Activated B cell treated with CpG ODN at 0.5 μM for 24 hours (primary cell): ENCODE measurements at regions not wholly inside any gene's neighbourhood (a gene's known extent, or its start where the extent isn't known, plus 50 kb on each side); places are given as distances from the start of the nearest gene placed in this dataset.
"Not testable (repeated sequence)": the region's sequence is repeated elsewhere in the genome, so short reads cannot be mapped to it uniquely, and the experiment has no call there.

Experiments
- ATAC-seq: fragments of 200-7000 bp; cut with Tn5 transposase; one replicate; pipeline ENCODE4 v1.10.0; 2021; ENCODE audit warnings: low read depth, mild to moderate bottlenecking, moderate library complexity
- CTCF ChIA-PET: fragments of 350-600 bp; sonication (Branson Sonifier 250); formaldehyde crosslinking; loops from one replicate; lab custom pipeline; 2021; ENCODE audit warnings: antibody characterized with exemption; lab: Charles Lee
- POLR2A ChIA-PET: fragments of 350-600 bp; sonication (Branson Sonifier 250); formaldehyde crosslinking; loops from one replicate; lab custom pipeline; 2021; ENCODE audit warnings: antibody characterized with exemption; lab: Charles Lee
- DNase-seq: peaks from one replicate; pipeline ENCODE4 v3.0.0; 2022
- H3K27ac Mint-ChIP-seq: one replicate; pipeline ENCODE4 v1.8.0; 2020; ENCODE audit warnings: mixed read lengths
- H3K27me3 Mint-ChIP-seq: one replicate; pipeline ENCODE4 v1.8.0; 2021; ENCODE audit warnings: mixed read lengths
- H3K36me3 Mint-ChIP-seq: one replicate; pipeline ENCODE4 v1.8.0; 2021; ENCODE audit warnings: low read depth, mixed read lengths
- H3K4me1 Mint-ChIP-seq: one replicate; pipeline ENCODE4 v1.8.0; 2021; ENCODE audit warnings: mixed read lengths
- H3K4me3 Mint-ChIP-seq: one replicate; pipeline ENCODE4 v1.8.0; 2020; ENCODE audit warnings: mild to moderate bottlenecking, mixed read lengths
- H3K9me3 Mint-ChIP-seq: one replicate; pipeline ENCODE4 v1.8.0; 2020; ENCODE audit warnings: mixed read lengths
- intact Hi-C: fragments of 100-400 bp; cut with micrococcal nuclease; formaldehyde crosslinking; loops from one replicate; pipeline ENCODE4 v1.15.1; 2024

GRCh38 chr17:64800987-64801386 is 118.3 kb downstream of the LRRC37A3 start:
- DNase-seq, ATAC-seq, intact Hi-C loops, H3K9me3 Mint-ChIP-seq, H3K4me3 Mint-ChIP-seq, H3K27ac Mint-ChIP-seq, POLR2A ChIA-PET, H3K27me3 Mint-ChIP-seq, CTCF ChIA-PET: not testable (repeated sequence)
- peaks cover 23% of the 10 kb centered on the region for H3K4me1 Mint-ChIP-seq
- peaks cover 25% of the 10 kb centered on the region for H3K36me3 Mint-ChIP-seq

GRCh38 chr17:64800361-64800895 is 118.8 kb downstream of the LRRC37A3 start:
- DNase-seq, ATAC-seq, CTCF ChIA-PET, intact Hi-C loops, H3K27ac Mint-ChIP-seq, H3K9me3 Mint-ChIP-seq, H3K27me3 Mint-ChIP-seq, H3K4me3 Mint-ChIP-seq, POLR2A ChIA-PET: not testable (repeated sequence)
- peaks cover 23% of the 10 kb centered on the region for H3K4me1 Mint-ChIP-seq
- H3K36me3 Mint-ChIP-seq: peaks cover 23% of the 10 kb centered on the region

- peaks cover 28% of the 10 kb centered on the region for H3K36me3 Mint-ChIP-seq
- H3K27me3 Mint-ChIP-seq: not testable (repeated sequence)
Observed at GRCh38 chr17:64799543-64800188, 119.6 kb downstream of the LRRC37A3 start.

GRCh38 chr17:64798961-64799360 is 120.3 kb downstream of the LRRC37A3 start:
- peak; percentile 28 for ATAC-seq
- H3K36me3 Mint-ChIP-seq: peaks cover 28% of the 10 kb centered on the region
- H3K4me3 Mint-ChIP-seq: not testable (repeated sequence)

More at GRCh38 chr17:64799543-64800188, 119.6 kb downstream of the LRRC37A3 start:
- ATAC-seq, DNase-seq, H3K9me3 Mint-ChIP-seq, intact Hi-C loops, CTCF ChIA-PET, H3K4me3 Mint-ChIP-seq, POLR2A ChIA-PET: not testable (repeated sequence)
- H3K27ac Mint-ChIP-seq: peak overlapping the region; percentile 31
- H3K4me1 Mint-ChIP-seq: peaks cover 23% of the 10 kb centered on the region

GRCh38 chr17:64798489-64798790 is 120.8 kb downstream of the LRRC37A3 start:
- H3K4me3 Mint-ChIP-seq, H3K9me3 Mint-ChIP-seq, intact Hi-C loops, POLR2A ChIA-PET, H3K27ac Mint-ChIP-seq, CTCF ChIA-PET, DNase-seq, H3K27me3 Mint-ChIP-seq: not testable (repeated sequence)
- H3K36me3 Mint-ChIP-seq: peaks cover 28% of the 10 kb centered on the region
- peak; percentile 45 for ATAC-seq
- H3K4me1 Mint-ChIP-seq: peaks cover 23% of the 10 kb centered on the region

More at GRCh38 chr17:64798961-64799360, 120.3 kb downstream of the LRRC37A3 start:
- POLR2A ChIA-PET, H3K27ac Mint-ChIP-seq, CTCF ChIA-PET, intact Hi-C loops, H3K9me3 Mint-ChIP-seq, DNase-seq, H3K27me3 Mint-ChIP-seq: not testable (repeated sequence)
- H3K4me1 Mint-ChIP-seq: peaks cover 23% of the 10 kb centered on the region

- DNase-seq, H3K4me3 Mint-ChIP-seq, H3K9me3 Mint-ChIP-seq, H3K27me3 Mint-ChIP-seq, CTCF ChIA-PET, H3K27ac Mint-ChIP-seq, intact Hi-C loops, POLR2A ChIA-PET: not testable (repeated sequence)
- ATAC-seq: peak; percentile 65
- H3K4me1 Mint-ChIP-seq: peaks cover 23% of the 10 kb centered on the region
- peaks cover 24% of the 10 kb centered on the region for H3K36me3 Mint-ChIP-seq
Observed at GRCh38 chr17:64797746-64798488, 121.4 kb downstream of the LRRC37A3 start.

GRCh38 chr17:64795342-64795741 is 123.9 kb downstream of the LRRC37A3 start:
- ATAC-seq, DNase-seq, H3K9me3 Mint-ChIP-seq, intact Hi-C loops, CTCF ChIA-PET, H3K27ac Mint-ChIP-seq, H3K27me3 Mint-ChIP-seq, POLR2A ChIA-PET, H3K4me3 Mint-ChIP-seq: not testable (repeated sequence)
- Mint-ChIP-seq H3K36me3 (peaks cover 21% of the 10 kb centered on the region), H3K4me1 (peaks cover 26% of the 10 kb centered on the region)

- POLR2A ChIA-PET, ATAC-seq, CTCF ChIA-PET: not testable (repeated sequence)
Observed at GRCh38 chr17:64794548-64795274, 124.6 kb downstream of the LRRC37A3 start.

GRCh38 chr17:64794113-64794512 is 125.2 kb downstream of the LRRC37A3 start:
- POLR2A ChIA-PET, CTCF ChIA-PET, H3K4me3 Mint-ChIP-seq, H3K9me3 Mint-ChIP-seq, ATAC-seq, H3K27ac Mint-ChIP-seq, intact Hi-C loops, DNase-seq, H3K27me3 Mint-ChIP-seq: not testable (repeated sequence)
- Mint-ChIP-seq H3K4me1 (peaks cover 21% of the 10 kb centered on the region), H3K36me3 (peaks cover 21% of the 10 kb centered on the region)

More at GRCh38 chr17:64794548-64795274, 124.6 kb downstream of the LRRC37A3 start:
- H3K27ac Mint-ChIP-seq, DNase-seq, H3K27me3 Mint-ChIP-seq, H3K4me3 Mint-ChIP-seq, intact Hi-C loops, H3K9me3 Mint-ChIP-seq: not testable (repeated sequence)
- Mint-ChIP-seq H3K36me3 (peaks cover 24% of the 10 kb centered on the region), H3K4me1 (peaks cover 26% of the 10 kb centered on the region)

- H3K9me3 Mint-ChIP-seq, H3K27ac Mint-ChIP-seq, intact Hi-C loops, CTCF ChIA-PET, ATAC-seq, H3K27me3 Mint-ChIP-seq, H3K4me3 Mint-ChIP-seq, DNase-seq: not testable (repeated sequence)
- POLR2A ChIA-PET: interaction anchor here (0.6 kb wide), 1 partner anchor 1028 kb away, joined by 4 read pairs; no protein-coding TSS in a partner anchor
- Mint-ChIP-seq H3K4me1 (peaks cover 15% of the 10 kb centered on the region), H3K36me3 (peaks cover 24% of the 10 kb centered on the region)
Observed at GRCh38 chr17:64792793-64793575, 126.3 kb downstream of the LRRC37A3 start.

- H3K27me3 Mint-ChIP-seq, DNase-seq, ATAC-seq, H3K27ac Mint-ChIP-seq, H3K4me1 Mint-ChIP-seq, H3K4me3 Mint-ChIP-seq, H3K9me3 Mint-ChIP-seq, intact Hi-C loops, POLR2A ChIA-PET, CTCF ChIA-PET: not testable (repeated sequence)
- peaks cover 24% of the 10 kb centered on the region for H3K36me3 Mint-ChIP-seq
Observed at GRCh38 chr17:64792276-64792675, 127.0 kb downstream of the LRRC37A3 start.
